B cell (primary cell): ENCODE measurements at regions not wholly inside any gene's neighbourhood (a gene's known extent, or its start where the extent isn't known, plus 50 kb on each side); places are given as distances from the start of the nearest gene placed in this dataset.

Experiments used
- ATAC-seq: fragments of 200-7000 bp; cut with Tn5 transposase; one replicate; pipeline ENCODE4 v1.10.0; 2021; ENCODE audit warnings: low read depth, mild to moderate bottlenecking, moderate number of reproducible peaks, moderate library complexity
- CTCF ChIA-PET: fragments of 350-600 bp; sonication (Branson Sonifier 250); formaldehyde crosslinking; loops from one replicate; lab custom pipeline; 2021; ENCODE audit warnings: antibody characterized with exemption, inconsistent platforms; lab: Charles Lee
- POLR2A ChIA-PET: fragments of 350-600 bp; sonication (Branson Sonifier 250); formaldehyde crosslinking; loops from one replicate; lab custom pipeline; 2021; ENCODE audit warnings: antibody characterized with exemption; lab: Charles Lee
- DNase-seq: peaks from one replicate; pipeline ENCODE4 v3.0.0; 2013
- H2AFZ ChIP-seq: 2 replicates; pipeline ENCODE4 v1.6.1; 2012; ENCODE audit warnings: mild to moderate bottlenecking, low read depth, low read length; ENCODE audit not compliant: insufficient read depth, poor library complexity, severe bottlenecking
- H3K27ac ChIP-seq, 2 donors: 1 replicate in 1 of 2; 2 replicates in 1 of 2; pipeline ENCODE4 v1.5.1; 2012 to 2013; ENCODE audit warnings: low read length in 2 of 2, mild to moderate bottlenecking in 2 of 2, moderate library complexity in 1 of 2
- H3K27me3 ChIP-seq, 4 experiments: fragments of 200-600 bp in 1 of 4; sonication (generic) in 1 of 4; replicated peaks in 1 of 4; 1 replicate in 2 of 4; 2 replicates in 2 of 4; pipeline versions ENCODE4 v1.6.1 to v1.7.0; 2013 to 2016; ENCODE audit warnings: low read length in 3 of 4, mild to moderate bottlenecking in 2 of 4, mixed read lengths in 1 of 4, moderate library complexity in 1 of 4; ENCODE audit not compliant: insufficient read depth in 4 of 4, control insufficient read depth in 3 of 4; ENCODE audit errors: control extremely low read depth in 1 of 4
- H3K36me3 ChIP-seq, 2 experiments: replicated peaks in 1 of 2; 1 replicate in 1 of 2; 2 replicates in 1 of 2; pipeline versions ENCODE4 v1.6.1 to v1.7.1; 2013; ENCODE audit warnings: low read length in 1 of 2; ENCODE audit not compliant: insufficient read depth in 2 of 2, control insufficient read depth in 1 of 2; ENCODE audit errors: control extremely low read depth in 1 of 2, extremely low read depth in 1 of 2
- H3K4me1 ChIP-seq, 2 donors: fragments of 200-600 bp in 1 of 2; sonication (generic) in 1 of 2; 1 replicate in 1 of 2; 2 replicates in 1 of 2; pipeline versions ENCODE4 v1.5.1 to v1.6.1; 2013 to 2017; ENCODE audit warnings: low read length in 2 of 2; ENCODE audit not compliant: control insufficient read depth in 2 of 2, insufficient read depth in 2 of 2
- H3K4me2 ChIP-seq: replicated peaks from 2 replicates; pipeline ENCODE3; 2012; ENCODE audit warnings: mild to moderate bottlenecking, low read depth, low read length; ENCODE audit not compliant: poor library complexity, severe bottlenecking
- H3K4me3 ChIP-seq, 5 experiments: fragments of 200-600 bp in 1 of 5; sonication (generic) in 1 of 5; 1 replicate in 3 of 5; 2 replicates in 2 of 5; pipeline versions ENCODE4 v1.5.1 to v1.7.0; 2011 to 2016; ENCODE audit warnings: low read length in 4 of 5, mild to moderate bottlenecking in 4 of 5, low read depth in 2 of 5, control low read depth in 1 of 5, moderate library complexity in 1 of 5; ENCODE audit not compliant: insufficient read depth in 1 of 5; ENCODE audit errors: control extremely low read depth in 1 of 5, extremely low read depth in 1 of 5
- H3K79me2 ChIP-seq: fragments of 200-600 bp; sonication (generic); one replicate; pipeline ENCODE4 v1.6.0; 2016; ENCODE audit warnings: low read length; ENCODE audit not compliant: control insufficient read depth, insufficient read depth
- H3K9ac ChIP-seq: fragments of 200-600 bp; sonication (generic); 2 replicates; pipeline ENCODE4 v1.6.1; 2017; ENCODE audit warnings: mild to moderate bottlenecking, low read length, moderate library complexity
- H3K9me3 ChIP-seq, 3 donors: one replicate each; pipeline versions ENCODE4 v1.6.1 to v1.7.1; 2013; ENCODE audit warnings: low read length in 2 of 3; ENCODE audit not compliant: control insufficient read depth in 2 of 3, insufficient read depth in 1 of 3; ENCODE audit errors: control extremely low read depth in 1 of 3
- H4K20me1 ChIP-seq: 2 replicates; pipeline ENCODE4 v1.6.0; 2012; ENCODE audit warnings: mild to moderate bottlenecking, low read length; ENCODE audit not compliant: insufficient read depth, control insufficient read depth, poor library complexity, severe bottlenecking
- H3K27ac Mint-ChIP-seq: one replicate; pipeline ENCODE4 v1.8.0; 2021; ENCODE audit warnings: mixed read lengths
- H3K27me3 Mint-ChIP-seq: one replicate; pipeline ENCODE4 v1.8.0; 2021; ENCODE audit warnings: mixed read lengths
- H3K4me1 Mint-ChIP-seq: one replicate; pipeline ENCODE4 v1.8.0; 2021; ENCODE audit warnings: mixed read lengths
- H3K4me3 Mint-ChIP-seq: one replicate; pipeline ENCODE4 v1.8.0; 2021; ENCODE audit warnings: mixed read lengths
- H3K9me3 Mint-ChIP-seq: one replicate; pipeline ENCODE4 v1.8.0; 2022; ENCODE audit warnings: mixed read lengths; ENCODE audit not compliant: insufficient read depth
- EZH2 ChIP-seq: IDR thresholded peaks from 2 replicates; pipeline ENCODE4 v1.6.1; 2012; ENCODE audit warnings: borderline replicate concordance, low read depth, mild to moderate bottlenecking, moderate library complexity, low read length; ENCODE audit not compliant: insufficient read depth, poor library complexity, severe bottlenecking
- WGBS: methylation state at CpG from one replicate; pipeline ENCODE4 v1.1.5; 2013; ENCODE audit warnings: missing lambda C conversion rate; ENCODE audit not compliant: insufficient coverage; 5-methylcytosine and 5-hydroxymethylcytosine counted together
- intact Hi-C: fragments of 100-400 bp; cut with micrococcal nuclease; formaldehyde crosslinking; loops from one replicate; pipeline ENCODE4 v1.10.0; 2022
- TF ChIP-seq, protein P1 (sequence below): fragments of 200-600 bp; IDR thresholded peaks from one replicate; pipeline ENCODE4 v1.8.0; 2022; ENCODE audit warnings: antibody characterized with exemption, mild to moderate bottlenecking

- ATAC-seq: no peak
- Histone ChIP-seq H3K9me3 (no peaks in the 10 kb centered on the region), H3K4me2 (no peak overlapping the region), H3K36me3 (no peaks in the 10 kb centered on the region), H3K79me2 (no peaks in the 10 kb centered on the region), H3K9ac (no peak overlapping the region), H3K4me1 (no peaks in the 10 kb centered on the region), H3K27me3 (no peaks in the 10 kb centered on the region), H3K27ac (no peak overlapping the region), H4K20me1 (no peaks in the 10 kb centered on the region), H3K4me3 (no peak overlapping the region), H2AFZ (no peak overlapping the region)
- intact Hi-C loops: no loop called here
- Mint-ChIP-seq H3K27me3 (no peaks in the 10 kb centered on the region), H3K4me1 (no peaks in the 10 kb centered on the region), H3K9me3 (no peaks in the 10 kb centered on the region), H3K4me3 (no peak overlapping the region), H3K27ac (no peak overlapping the region)
- whole genome bisulfite sequencing: 67% methylated on average over 1 of the region's 2 CpGs
- POLR2A ChIA-PET: no interaction called here
- CTCF ChIA-PET: no interaction called here
- TF ChIP-seq, protein P1, sequence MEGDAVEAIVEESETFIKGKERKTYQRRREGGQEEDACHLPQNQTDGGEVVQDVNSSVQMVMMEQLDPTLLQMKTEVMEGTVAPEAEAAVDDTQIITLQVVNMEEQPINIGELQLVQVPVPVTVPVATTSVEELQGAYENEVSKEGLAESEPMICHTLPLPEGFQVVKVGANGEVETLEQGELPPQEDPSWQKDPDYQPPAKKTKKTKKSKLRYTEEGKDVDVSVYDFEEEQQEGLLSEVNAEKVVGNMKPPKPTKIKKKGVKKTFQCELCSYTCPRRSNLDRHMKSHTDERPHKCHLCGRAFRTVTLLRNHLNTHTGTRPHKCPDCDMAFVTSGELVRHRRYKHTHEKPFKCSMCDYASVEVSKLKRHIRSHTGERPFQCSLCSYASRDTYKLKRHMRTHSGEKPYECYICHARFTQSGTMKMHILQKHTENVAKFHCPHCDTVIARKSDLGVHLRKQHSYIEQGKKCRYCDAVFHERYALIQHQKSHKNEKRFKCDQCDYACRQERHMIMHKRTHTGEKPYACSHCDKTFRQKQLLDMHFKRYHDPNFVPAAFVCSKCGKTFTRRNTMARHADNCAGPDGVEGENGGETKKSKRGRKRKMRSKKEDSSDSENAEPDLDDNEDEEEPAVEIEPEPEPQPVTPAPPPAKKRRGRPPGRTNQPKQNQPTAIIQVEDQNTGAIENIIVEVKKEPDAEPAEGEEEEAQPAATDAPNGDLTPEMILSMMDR: no peak
- no peak for TF ChIP-seq EZH2
- no peak for DNase-seq
These were observed 1981.9 kb upstream of the TENM3 start for GRCh38 chr4:180261346-180261745.

GRCh38 chr4:180280076-180280475 is 1963.1 kb upstream of the TENM3 start:
- Mint-ChIP-seq H3K4me1 (no peaks in the 10 kb centered on the region), H3K9me3 (no peaks in the 10 kb centered on the region), H3K4me3 (no peak overlapping the region), H3K27me3 (no peaks in the 10 kb centered on the region), H3K27ac (no peak overlapping the region)
- intact Hi-C loops: no loop called here
- Histone ChIP-seq H4K20me1 (no peaks in the 10 kb centered on the region), H3K79me2 (no peaks in the 10 kb centered on the region), H3K4me3 (no peak overlapping the region), H3K4me2 (no peak overlapping the region), H3K9ac (no peak overlapping the region), H2AFZ (no peak overlapping the region), H3K27ac (no peak overlapping the region), H3K36me3 (no peaks in the 10 kb centered on the region), H3K4me1 (no peaks in the 10 kb centered on the region), H3K27me3 (no peaks in the 10 kb centered on the region), H3K9me3 (no peaks in the 10 kb centered on the region)
- no CpG with 5 or more reads among the region's 3 CpGs for WGBS
- ATAC-seq: no peak
- ChIA-PET POLR2A (no interaction called here), CTCF (no interaction called here)
- TF ChIP-seq EZH2: no peak
- DNase-seq: no peak
